HEK293 (cell line): ENCODE measurements at regions not wholly inside any gene's neighbourhood (a gene's known extent, or its start where the extent isn't known, plus 50 kb on each side); places are given as distances from the start of the nearest gene placed in this dataset.

Source experiments
- CTCF ChIA-PET: fragments of 350-600 bp; formaldehyde crosslinking; extraction: SDS; loops from one replicate; lab custom pipeline; 2021; ENCODE audit warnings: antibody characterized with exemption; lab: Yijun Ruan, JAX
- POLR2A ChIA-PET: fragments of 300-600 bp; formaldehyde crosslinking; extraction: SDS; loops from one replicate; lab custom pipeline; 2020; ENCODE audit warnings: antibody characterized with exemption, inconsistent platforms; lab: Yijun Ruan, JAX
- H3K27ac ChIP-seq: fragments of 200-500 bp; sonication (Bioruptor generic); 2 replicates; pipeline ENCODE4 v1.5.1; 2014; ENCODE audit warnings: low read depth, low read length, control low read depth, inconsistent platforms; ENCODE audit errors: extremely low read depth
- H3K36me3 ChIP-seq, 2 experiments: fragments of 200-500 bp in 1 of 2; sonication (Bioruptor generic) in 1 of 2; 1 replicate in 1 of 2; 2 replicates in 1 of 2; pipeline ENCODE4 v1.5.1; 2014 to 2017; ENCODE audit warnings: inconsistent platforms in 2 of 2, low read length in 2 of 2; ENCODE audit not compliant: control insufficient read depth in 2 of 2, insufficient read depth in 1 of 2
- H3K4me1 ChIP-seq: fragments of 200-500 bp; sonication (Bioruptor generic); 2 replicates; pipeline ENCODE4 v1.5.1; 2014; ENCODE audit warnings: mild to moderate bottlenecking, low read length, inconsistent platforms; ENCODE audit not compliant: control insufficient read depth, insufficient read depth
- H3K4me3 ChIP-seq: 2 replicates; pipeline ENCODE4 v1.5.1; 2011; ENCODE audit warnings: low read depth, mild to moderate bottlenecking, control low read depth, low read length, moderate library complexity
- H3K9me3 ChIP-seq: fragments of 200-500 bp; sonication (Bioruptor generic); 2 replicates; pipeline ENCODE4 v1.5.1; 2014; ENCODE audit warnings: low read depth, low read length, inconsistent platforms; ENCODE audit not compliant: control insufficient read depth, insufficient read depth
- KLF17 ChIP-seq: fragments of 450-650 bp; formaldehyde crosslinking; IDR thresholded peaks from 2 replicates; pipeline ENCODE4 v1.5.1; 2016; ENCODE audit warnings: missing biosample characterization, missing genetic modification characterization
- PRDM4 ChIP-seq: fragments of 450-650 bp; formaldehyde crosslinking; IDR thresholded peaks from 2 replicates; pipeline ENCODE4 v1.5.1; 2017; ENCODE audit warnings: missing biosample characterization, missing genetic modification characterization
- SCRT1 ChIP-seq: fragments of 450-650 bp; formaldehyde crosslinking; IDR thresholded peaks from 2 replicates; pipeline ENCODE4 v1.5.1; 2016; ENCODE audit warnings: missing biosample characterization, missing genetic modification characterization, borderline replicate concordance
- SETDB1 ChIP-seq: IDR thresholded peaks from one replicate; pipeline ENCODE4 v1.6.1; 2017; ENCODE audit warnings: mild to moderate bottlenecking, low read length, moderate library complexity, mixed read lengths; ENCODE audit not compliant: insufficient read length
- TCF7L2 ChIP-seq: IDR thresholded peaks from 2 replicates; pipeline ENCODE4 v1.6.1; 2011; ENCODE audit warnings: low read depth, mild to moderate bottlenecking, inconsistent platforms, low read length, moderate library complexity, borderline replicate concordance
- ZNF19 ChIP-seq: fragments of 450-650 bp; formaldehyde crosslinking; IDR thresholded peaks from 2 replicates; pipeline ENCODE4; 2016; ENCODE audit warnings: missing biosample characterization, missing genetic modification characterization, low read depth
- ZNF202 ChIP-seq: fragments of 450-650 bp; formaldehyde crosslinking; IDR thresholded peaks from 2 replicates; pipeline ENCODE4 v1.5.1; 2016; ENCODE audit warnings: missing biosample characterization, missing genetic modification characterization, borderline replicate concordance
- ZNF211 ChIP-seq: fragments of 450-650 bp; formaldehyde crosslinking; IDR thresholded peaks from 2 replicates; pipeline ENCODE4 v1.5.1; 2016; ENCODE audit warnings: low read depth, missing biosample characterization, missing genetic modification characterization
- ZNF416 ChIP-seq: fragments of 450-650 bp; formaldehyde crosslinking; IDR thresholded peaks from 2 replicates; pipeline ENCODE4 v1.5.1; 2016; ENCODE audit warnings: missing biosample characterization, missing genetic modification characterization
- ZNF521 ChIP-seq: fragments of 450-650 bp; formaldehyde crosslinking; IDR thresholded peaks from 2 replicates; pipeline ENCODE4 v1.5.1; 2017; ENCODE audit warnings: missing biosample characterization, mild to moderate bottlenecking, missing genetic modification characterization
- ZNF624 ChIP-seq: fragments of 450-650 bp; formaldehyde crosslinking; IDR thresholded peaks from 2 replicates; pipeline ENCODE4 v1.5.1; 2017; ENCODE audit warnings: missing biosample characterization, missing genetic modification characterization
- ZNF629 ChIP-seq: fragments of 450-650 bp; formaldehyde crosslinking; IDR thresholded peaks from 2 replicates; pipeline ENCODE4 v1.5.1; 2017; ENCODE audit warnings: missing biosample characterization, missing genetic modification characterization
- ZNF692 ChIP-seq: fragments of 450-650 bp; formaldehyde crosslinking; IDR thresholded peaks from 2 replicates; pipeline ENCODE4 v1.5.1; 2016; ENCODE audit warnings: missing biosample characterization, missing genetic modification characterization
- TF ChIP-seq, protein P1 (sequence below): fragments of 450-650 bp; formaldehyde crosslinking; IDR thresholded peaks from 2 replicates; pipeline ENCODE4 v1.5.1; 2016; ENCODE audit warnings: missing biosample characterization, missing genetic modification characterization
- TF ChIP-seq, protein P2 (sequence below): fragments of 450-650 bp; IDR thresholded peaks from 2 replicates; pipeline ENCODE4 v1.5.1; 2018; ENCODE audit warnings: missing biosample characterization, mild to moderate bottlenecking, missing genetic modification characterization
- TF ChIP-seq, protein P3 (sequence below): fragments of 450-650 bp; formaldehyde crosslinking; IDR thresholded peaks from 2 replicates; pipeline ENCODE4 v1.5.1; 2016; ENCODE audit warnings: missing biosample characterization, missing genetic modification characterization

DNA sequence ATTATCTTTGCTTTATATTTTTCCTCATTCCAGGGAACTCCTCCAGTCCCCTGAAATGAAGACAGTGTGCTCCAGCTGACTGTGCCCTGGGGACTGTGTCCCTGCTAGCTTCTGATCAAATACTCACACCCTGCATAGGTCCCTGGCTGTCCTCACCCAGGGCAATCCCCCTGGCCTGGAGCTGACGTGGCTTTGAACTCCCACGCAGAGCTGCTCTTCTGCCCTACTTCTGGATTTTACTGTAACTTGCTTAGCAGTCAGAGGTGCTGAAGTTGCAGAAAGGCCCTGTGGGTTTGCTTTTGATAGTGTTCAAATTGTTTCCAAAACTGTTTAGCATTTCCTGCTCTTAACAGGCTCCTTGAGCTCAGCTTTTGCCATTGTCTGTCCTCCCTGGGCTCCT lies 186.5 kb downstream of the FASLG start:
- ChIA-PET CTCF (interaction anchor here (0.6 kb wide), 1 partner anchor 359 kb away, joined by 3 read pairs; no protein-coding TSS in a partner anchor), POLR2A (no interaction called here)
- Histone ChIP-seq H3K27ac (no peak overlapping the region), H3K4me1 (no peaks in the 10 kb centered on the region), H3K36me3 (no peaks in the 10 kb centered on the region), H3K4me3 (no peak overlapping the region), H3K9me3 (no peaks in the 10 kb centered on the region)
- TF ChIP-seq ZNF19 (tag by site-specific recombination) (no peak), ZNF624 (no peak), ZNF692 (tag by site-specific recombination) (no peak), PRDM4 (tag by site-specific recombination) (no peak), TCF7L2 (no peak), ZNF211 (tag by site-specific recombination) (no peak), ZNF416 (tag by site-specific recombination) (no peak), SCRT1 (tag by site-specific recombination) (no peak), ZNF629 (tag by site-specific recombination) (no peak), ZNF521 (tag by site-specific recombination) (no peak), ZNF202 (tag by site-specific recombination) (no peak), SETDB1 (no peak), KLF17 (no peak)
- TF ChIP-seq, protein P1, sequence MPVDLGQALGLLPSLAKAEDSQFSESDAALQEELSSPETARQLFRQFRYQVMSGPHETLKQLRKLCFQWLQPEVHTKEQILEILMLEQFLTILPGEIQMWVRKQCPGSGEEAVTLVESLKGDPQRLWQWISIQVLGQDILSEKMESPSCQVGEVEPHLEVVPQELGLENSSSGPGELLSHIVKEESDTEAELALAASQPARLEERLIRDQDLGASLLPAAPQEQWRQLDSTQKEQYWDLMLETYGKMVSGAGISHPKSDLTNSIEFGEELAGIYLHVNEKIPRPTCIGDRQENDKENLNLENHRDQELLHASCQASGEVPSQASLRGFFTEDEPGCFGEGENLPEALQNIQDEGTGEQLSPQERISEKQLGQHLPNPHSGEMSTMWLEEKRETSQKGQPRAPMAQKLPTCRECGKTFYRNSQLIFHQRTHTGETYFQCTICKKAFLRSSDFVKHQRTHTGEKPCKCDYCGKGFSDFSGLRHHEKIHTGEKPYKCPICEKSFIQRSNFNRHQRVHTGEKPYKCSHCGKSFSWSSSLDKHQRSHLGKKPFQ (tag by site-specific recombination): no peak
- TF ChIP-seq, protein P2, sequence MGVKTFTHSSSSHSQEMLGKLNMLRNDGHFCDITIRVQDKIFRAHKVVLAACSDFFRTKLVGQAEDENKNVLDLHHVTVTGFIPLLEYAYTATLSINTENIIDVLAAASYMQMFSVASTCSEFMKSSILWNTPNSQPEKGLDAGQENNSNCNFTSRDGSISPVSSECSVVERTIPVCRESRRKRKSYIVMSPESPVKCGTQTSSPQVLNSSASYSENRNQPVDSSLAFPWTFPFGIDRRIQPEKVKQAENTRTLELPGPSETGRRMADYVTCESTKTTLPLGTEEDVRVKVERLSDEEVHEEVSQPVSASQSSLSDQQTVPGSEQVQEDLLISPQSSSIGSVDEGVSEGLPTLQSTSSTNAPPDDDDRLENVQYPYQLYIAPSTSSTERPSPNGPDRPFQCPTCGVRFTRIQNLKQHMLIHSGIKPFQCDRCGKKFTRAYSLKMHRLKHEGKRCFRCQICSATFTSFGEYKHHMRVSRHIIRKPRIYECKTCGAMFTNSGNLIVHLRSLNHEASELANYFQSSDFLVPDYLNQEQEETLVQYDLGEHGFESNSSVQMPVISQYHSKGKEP (tag by site-specific recombination): no peak
- TF ChIP-seq, protein P3, sequence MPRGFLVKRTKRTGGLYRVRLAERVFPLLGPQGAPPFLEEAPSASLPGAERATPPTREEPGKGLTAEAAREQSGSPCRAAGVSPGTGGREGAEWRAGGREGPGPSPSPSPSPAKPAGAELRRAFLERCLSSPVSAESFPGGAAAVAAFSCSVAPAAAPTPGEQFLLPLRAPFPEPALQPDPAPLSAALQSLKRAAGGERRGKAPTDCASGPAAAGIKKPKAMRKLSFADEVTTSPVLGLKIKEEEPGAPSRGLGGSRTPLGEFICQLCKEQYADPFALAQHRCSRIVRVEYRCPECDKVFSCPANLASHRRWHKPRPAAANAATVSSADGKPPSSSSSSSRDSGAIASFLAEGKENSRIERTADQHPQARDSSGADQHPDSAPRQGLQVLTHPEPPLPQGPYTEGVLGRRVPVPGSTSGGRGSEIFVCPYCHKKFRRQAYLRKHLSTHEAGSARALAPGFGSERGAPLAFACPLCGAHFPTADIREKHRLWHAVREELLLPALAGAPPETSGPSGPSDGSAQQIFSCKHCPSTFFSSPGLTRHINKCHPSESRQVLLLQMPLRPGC (tag by site-specific recombination): no peak
